Endothelial cell of umbilical vein (primary cell): ENCODE measurements at regions not wholly inside any gene's neighbourhood (a gene's known extent, or its start where the extent isn't known, plus 50 kb on each side); places are given as distances from the start of the nearest gene placed in this dataset.

Experiments
- BruUV-seq: library from RNA; stranded (reverse); fragments of 400-500 nt; replicated peaks from 2 replicates; lab custom pipeline; 2021; lab: Mats Ljungman, UMichigan
- CTCF ChIA-PET: fragments of 300-600, 350-600 bp; sonication (Branson Sonifier 250); formaldehyde crosslinking; loops from one replicate; lab custom pipeline; 2021; ENCODE audit warnings: antibody characterized with exemption, inconsistent platforms; lab: Charles Lee
- POLR2A ChIA-PET: fragments of 300-600, 350-600 bp; sonication (Branson Sonifier 250); formaldehyde crosslinking; loops from one replicate; lab custom pipeline; 2021; ENCODE audit warnings: antibody characterized with exemption, inconsistent platforms; lab: Charles Lee
- DNase-seq: peaks from one replicate; pipeline ENCODE4 v3.0.0-alpha.2; 2011; ENCODE audit warnings: low read depth, low spot score
- FAIRE-seq: peaks from 2 replicates; lab custom pipeline; 2011; peaks lifted over from hg19 to GRCh38; lab: Jason Lieb, UNC
- H2AFZ ChIP-seq: 2 replicates; pipeline ENCODE4 v1.6.0; 2012; ENCODE audit warnings: low read depth, low read length, control low read depth, inconsistent platforms
- H3K27ac ChIP-seq: 2 replicates; pipeline ENCODE4 v1.5.1; 2011; ENCODE audit warnings: low read depth, mild to moderate bottlenecking, control low read depth, low read length, moderate library complexity; ENCODE audit not compliant: insufficient read depth
- H3K27me3 ChIP-seq, 2 experiments: 2 replicates each; pipeline versions ENCODE4 v1.6.0 to v1.6.1; 2011; ENCODE audit warnings: low read length in 2 of 2, mixed read lengths in 1 of 2; ENCODE audit not compliant: control insufficient read depth in 2 of 2, insufficient read depth in 2 of 2
- H3K36me3 ChIP-seq, 2 experiments: 2 replicates in 1 of 2; 3 replicates in 1 of 2; pipeline ENCODE4 v1.5.1; 2011; ENCODE audit warnings: low read length in 2 of 2, mild to moderate bottlenecking in 1 of 2, moderate library complexity in 1 of 2; ENCODE audit not compliant: control insufficient read depth in 2 of 2, insufficient read depth in 2 of 2; ENCODE audit errors: extremely low read depth in 1 of 2
- H3K4me1 ChIP-seq: 3 replicates; pipeline ENCODE4 v1.5.1; 2011; ENCODE audit warnings: mild to moderate bottlenecking, low read length; ENCODE audit not compliant: control insufficient read depth, insufficient read depth; ENCODE audit errors: extremely low read depth
- H3K4me2 ChIP-seq: 2 replicates; pipeline ENCODE4 v1.6.1; 2011; ENCODE audit warnings: low read length, control low read depth, mixed read lengths; ENCODE audit not compliant: insufficient read depth
- H3K4me3 ChIP-seq, 3 experiments: fragments of 200-600 bp in 1 of 3; sonication (generic), shearing (Covaris generic) in 1 of 3; replicated peaks in 1 of 3; 2 replicates each; pipeline ENCODE4 v1.5.1; 2011 to 2016; ENCODE audit warnings: control low read depth in 3 of 3, low read length in 3 of 3, mild to moderate bottlenecking in 2 of 3, inconsistent platforms in 1 of 3, low read depth in 1 of 3, moderate library complexity in 1 of 3; ENCODE audit not compliant: insufficient read depth in 1 of 3
- H3K79me2 ChIP-seq: 2 replicates; pipeline ENCODE4 v1.6.0; 2012; ENCODE audit warnings: low read length, inconsistent platforms; ENCODE audit not compliant: control insufficient read depth, insufficient read depth
- H3K9ac ChIP-seq: replicated peaks from 2 replicates; pipeline ENCODE3; 2011; ENCODE audit warnings: low read length, control low read depth; ENCODE audit not compliant: insufficient read depth; ENCODE audit errors: extremely low read depth
- H3K9me1 ChIP-seq: replicated peaks from 3 replicates; pipeline ENCODE4 v1.6.0; 2011; ENCODE audit warnings: mild to moderate bottlenecking, low read length; ENCODE audit not compliant: control insufficient read depth, insufficient read depth; ENCODE audit errors: extremely low read depth
- H3K9me3 ChIP-seq: replicated peaks from 2 replicates; pipeline ENCODE4 v1.5.1; 2012; ENCODE audit warnings: low read length, inconsistent platforms; ENCODE audit not compliant: control insufficient read depth, insufficient read depth
- H4K20me1 ChIP-seq: replicated peaks from 2 replicates; pipeline ENCODE3; 2011; ENCODE audit warnings: mild to moderate bottlenecking, low read length; ENCODE audit not compliant: control insufficient read depth, insufficient read depth; ENCODE audit errors: extremely low read depth
- CTCF ChIP-seq, 2 donors: IDR thresholded peaks; 1 replicate in 1 of 2; 2 replicates in 1 of 2; pipeline ENCODE4 v1.5.1; 2011; ENCODE audit warnings: low read length in 2 of 2, mild to moderate bottlenecking in 2 of 2, moderate library complexity in 2 of 2, control low read depth in 1 of 2, inconsistent platforms in 1 of 2, low read depth in 1 of 2; ENCODE audit not compliant: insufficient read depth in 1 of 2; ENCODE audit errors: extremely low read depth in 1 of 2
- EZH2 ChIP-seq: IDR thresholded peaks from 2 replicates; pipeline ENCODE4 v1.6.1; 2012; ENCODE audit warnings: borderline replicate concordance, low read depth, mild to moderate bottlenecking, moderate library complexity, low read length, inconsistent platforms; ENCODE audit not compliant: severe bottlenecking
- FOS ChIP-seq: IDR thresholded peaks from 2 replicates; pipeline ENCODE4 v1.6.1; 2011; ENCODE audit warnings: mild to moderate bottlenecking, low read length, moderate library complexity, borderline replicate concordance; ENCODE audit not compliant: insufficient read depth
- GATA2 ChIP-seq: IDR thresholded peaks from 2 replicates; pipeline ENCODE4 v1.7.0; 2011; ENCODE audit warnings: low read depth, mild to moderate bottlenecking, moderate library complexity, mixed read lengths, low read length; ENCODE audit not compliant: insufficient read length, insufficient read depth
- JUN ChIP-seq: IDR thresholded peaks from 2 replicates; pipeline ENCODE4 v1.6.1; 2011; ENCODE audit warnings: borderline replicate concordance, low read depth; ENCODE audit not compliant: insufficient read length, insufficient read depth
- MAX ChIP-seq: IDR thresholded peaks from 2 replicates; pipeline ENCODE4 v1.6.1; 2011; ENCODE audit not compliant: insufficient read depth, insufficient read length
- MYC ChIP-seq: IDR thresholded peaks from one replicate; pipeline ENCODE4 v1.6.1; 2011; ENCODE audit warnings: mild to moderate bottlenecking, low read depth, low read length
- POLR2A ChIP-seq: IDR thresholded peaks from 2 replicates; pipeline ENCODE4 v1.6.1; 2012; ENCODE audit warnings: low read depth, mild to moderate bottlenecking, control low read depth, low read length
- POLR2AphosphoS5 ChIP-seq: IDR thresholded peaks from 2 replicates; pipeline ENCODE4 v1.6.1; 2012; ENCODE audit warnings: low read depth, mild to moderate bottlenecking, control low read depth, low read length, moderate library complexity; ENCODE audit not compliant: insufficient read depth
- dilution Hi-C: fragments of 300-500 bp; cut with MboI; formaldehyde crosslinking; loops from one replicate; pipeline ENCODE4 v1.15.0; 2019; ENCODE audit warnings: low sequenced_read_pairs; ENCODE audit not compliant: extremely low pct_ligation_motif_present
- intact Hi-C: fragments of 100-400 bp; cut with micrococcal nuclease; formaldehyde crosslinking; loops from one replicate; pipeline ENCODE4 v1.10.0; 2022

GRCh38 chr6:101222007-101222406, 171.5 kb upstream of the GRIK2 start:
- intact Hi-C loops: no loop called here
- Histone ChIP-seq H3K27ac (no peak overlapping the region), H4K20me1 (no peaks in the 10 kb centered on the region), H3K27me3 (no peaks in the 10 kb centered on the region), H2AFZ (no peak overlapping the region), H3K79me2 (no peaks in the 10 kb centered on the region), H3K9me3 (peaks cover 2% of the 10 kb centered on the region), H3K36me3 (no peaks in the 10 kb centered on the region), H3K4me2 (no peak overlapping the region), H3K9me1 (no peaks in the 10 kb centered on the region), H3K4me3 (no peak overlapping the region), H3K4me1 (no peaks in the 10 kb centered on the region), H3K9ac (no peak overlapping the region)
- no TSS peak for BruUV-seq
- CTCF ChIA-PET: no interaction called here
- dilution Hi-C loops: no loop called here
- DNase-seq: no peak
- FAIRE-seq: no peak
- TF ChIP-seq MYC (no peak), FOS (no peak), POLR2AphosphoS5 (no peak), JUN (no peak), GATA2 (no peak), CTCF (IDR thresholded peaks at IDR 0.05; ENCODE audit: extremely low read depth in 1 of 2, insufficient read depth in 1 of 2, low read depth in 1 of 2, low read length in 2 of 2) (no peak), MAX (no peak), EZH2 (no peak), POLR2A (no peak)
- POLR2A ChIA-PET: no interaction called here
